GM12872 (cell line): ENCODE measurements at regions not wholly inside any gene's neighbourhood (a gene's known extent, or its start where the extent isn't known, plus 50 kb on each side); places are given as distances from the start of the nearest gene placed in this dataset.

Experiments
- CTCF ChIP-seq: IDR thresholded peaks from 3 replicates; pipeline ENCODE4 v1.5.1; 2011; ENCODE audit warnings: low read depth, mild to moderate bottlenecking, low read length, moderate library complexity; ENCODE audit not compliant: insufficient read depth

GRCh38 chr14:42517806-42518500 lies 911.3 kb downstream of the LRFN5 start:
- no peak for TF ChIP-seq CTCF

- no peak for TF ChIP-seq CTCF
Observed at GRCh38 chr14:42513837-42514236, 907.2 kb downstream of the LRFN5 start.

GRCh38 chr14:42510071-42510470 lies 903.4 kb downstream of the LRFN5 start:
- no peak for TF ChIP-seq CTCF

- TF ChIP-seq CTCF, result no peak
Observed at GRCh38 chr14:42508209-42508946, 901.7 kb downstream of the LRFN5 start.

GRCh38 chr14:42504433-42504832 lies 897.8 kb downstream of the LRFN5 start:
- no peak for TF ChIP-seq CTCF

- TF ChIP-seq CTCF, result no peak
Observed at GRCh38 chr14:42499137-42499536, 892.5 kb downstream of the LRFN5 start.

- TF ChIP-seq CTCF, result no peak
Observed at GRCh38 chr14:42490536-42490935, 883.9 kb downstream of the LRFN5 start.
